A549 (cell line): ENCODE measurements at regions not wholly inside any gene's neighbourhood (a gene's known extent, or its start where the extent isn't known, plus 50 kb on each side); places are given as distances from the start of the nearest gene placed in this dataset.

Experiments used
- ATAC-seq, 2 experiments: fragments of 200-7000 bp in 1 of 2; fragments of >200 bp in 1 of 2; cut with Nextera tagmentation in 1 of 2; cut with Tn5 transposase in 1 of 2; 3 replicates each; pipeline versions ENCODE4 v1.8.0 to v1.9.1; 2018 to 2020; ENCODE audit warnings: mild to moderate bottlenecking in 1 of 2, moderate library complexity in 1 of 2
- CTCF ChIA-PET: fragments of 300-600 bp; sonication (Branson Sonifier 250); formaldehyde crosslinking; extraction: SDS; loops from one replicate; lab custom pipeline; 2021; ENCODE audit warnings: antibody characterized with exemption, inconsistent platforms; lab: Yijun Ruan, JAX
- POLR2A ChIA-PET: fragments of 350-600 bp; formaldehyde crosslinking; extraction: SDS; loops from one replicate; lab custom pipeline; 2021; ENCODE audit warnings: antibody characterized with exemption, inconsistent platforms; lab: Yijun Ruan, JAX
- DNase-seq, 2 experiments: peaks; one replicate each; pipeline versions ENCODE4 v3.0.0 to v3.0.0-alpha.2; 2011 to 2016; ENCODE audit warnings: low read depth in 1 of 2, low spot score in 1 of 2
- FAIRE-seq: peaks from 2 replicates; lab custom pipeline; 2011; peaks lifted over from hg19 to GRCh38; lab: Jason Lieb, UNC
- H3K27ac ChIP-seq, 2 experiments: fragments of >200 bp; sonication (Bioruptor Twin); formaldehyde crosslinking; 3 replicates each; pipeline ENCODE4 v1.5.1; 2016 to 2017
- H3K4me1 ChIP-seq: fragments of >200 bp; sonication (Bioruptor Twin); formaldehyde crosslinking; 3 replicates; pipeline ENCODE4 v1.6.1; 2016
- H3K4me2 ChIP-seq: fragments of >200 bp; sonication (Bioruptor Twin); formaldehyde crosslinking; 3 replicates; pipeline ENCODE4 v1.6.1; 2016
- H3K4me3 ChIP-seq: fragments of >200 bp; sonication (Bioruptor Twin); formaldehyde crosslinking; 3 replicates; pipeline ENCODE4 v1.5.1; 2016
- H3K9me3 ChIP-seq: fragments of >200 bp; sonication (Bioruptor Twin); formaldehyde crosslinking; 3 replicates; pipeline ENCODE4 v1.6.1; 2016
- BHLHE40 ChIP-seq: IDR thresholded peaks from 2 replicates; pipeline ENCODE4 v1.6.1; 2012; ENCODE audit warnings: low read depth, low read length, inconsistent platforms
- CBX8 ChIP-seq: fragments of 200-600 bp; sonication (generic); IDR thresholded peaks from 2 replicates; pipeline ENCODE4 v1.6.1; 2016
- CEBPB ChIP-seq, 2 experiments: fragments of >200 bp in 1 of 2; sonication (Bioruptor Twin) in 1 of 2; formaldehyde crosslinking in 1 of 2; IDR thresholded peaks; 2 replicates each; pipeline ENCODE4 v1.6.1; 2012 to 2016
- CHD4 ChIP-seq: fragments of 200-600 bp; sonication (generic); IDR thresholded peaks from 2 replicates; pipeline ENCODE4 v1.6.1; 2016; ENCODE audit warnings: antibody characterized with exemption, mild to moderate bottlenecking, borderline replicate concordance
- ESRRA ChIP-seq: fragments of 150-350 bp; IDR thresholded peaks from 2 replicates; pipeline ENCODE4 v1.6.1; 2014; ENCODE audit warnings: mild to moderate bottlenecking, low read length, borderline replicate concordance
- HDAC2 ChIP-seq: fragments of 200-600 bp; sonication (generic); IDR thresholded peaks from 2 replicates; pipeline ENCODE4 v1.6.1; 2016
- JUNB ChIP-seq: fragments of >200 bp; sonication (Bioruptor Twin); formaldehyde crosslinking; IDR thresholded peaks from 2 replicates; pipeline ENCODE4 v1.6.1; 2016
- KDM5A ChIP-seq: fragments of 200-600 bp; sonication (generic); IDR thresholded peaks from 2 replicates; pipeline ENCODE4 v1.6.1; 2016; ENCODE audit warnings: antibody characterized with exemption, mild to moderate bottlenecking
- NFE2L2 ChIP-seq: fragments of 150-350 bp; conservative IDR thresholded peaks from 2 replicates; pipeline ENCODE4 v1.6.1; 2014; ENCODE audit warnings: low read length
- POLR2A ChIP-seq: IDR thresholded peaks from 2 replicates; pipeline ENCODE4 v1.6.1; 2012; ENCODE audit warnings: mild to moderate bottlenecking, low read length
- RAD21 ChIP-seq, 2 experiments: fragments of >200 bp in 1 of 2; sonication (Bioruptor Twin) in 1 of 2; formaldehyde crosslinking in 1 of 2; IDR thresholded peaks in 1 of 2; conservative IDR thresholded peaks in 1 of 2; 2 replicates in 1 of 2; 3 replicates in 1 of 2; pipeline ENCODE4 v1.6.1; 2012 to 2018; ENCODE audit warnings: inconsistent platforms in 1 of 2
- RCOR1 ChIP-seq: fragments of 150-350 bp; IDR thresholded peaks from 2 replicates; pipeline ENCODE4 v1.6.1; 2014; ENCODE audit warnings: antibody characterized with exemption, low read length, low read depth
- SREBF2 ChIP-seq: fragments of 450-650 bp; IDR thresholded peaks from 2 replicates; pipeline ENCODE4 v1.6.1; 2014; ENCODE audit warnings: mild to moderate bottlenecking, moderate library complexity
- TP53 ChIP-seq: fragments of 250-450 bp; sonication (Bioruptor Pico); IDR thresholded peaks from 2 replicates; pipeline ENCODE4 v1.5.0; 2021; ENCODE audit warnings: mild to moderate bottlenecking, moderate library complexity
- WGBS: methylation state at CpG from one replicate; pipeline ENCODE4 v1.1.6; 2017; ENCODE audit errors: missing lambda C conversion rate; 5-methylcytosine and 5-hydroxymethylcytosine counted together
- TF ChIP-seq, protein P1 (sequence below): fragments of 250-450 bp; sonication (Bioruptor Pico); IDR thresholded peaks from 2 replicates; pipeline ENCODE4 v1.5.0; 2021; ENCODE audit warnings: mild to moderate bottlenecking, moderate library complexity, borderline replicate concordance
- TF ChIP-seq, protein P2 (sequence below): fragments of >200 bp; sonication (Bioruptor Twin); formaldehyde crosslinking; IDR thresholded peaks from 3 replicates; pipeline ENCODE4 v1.5.1; 2016
- TF ChIP-seq, protein P3 (sequence below): fragments of >200 bp; sonication (Bioruptor Twin); formaldehyde crosslinking; IDR thresholded peaks from 2 replicates; pipeline ENCODE4 v1.6.1; 2016
- TF ChIP-seq, protein P4 (sequence below): fragments of 150-350 bp; IDR thresholded peaks from 2 replicates; pipeline ENCODE4 v1.6.1; 2014; ENCODE audit warnings: low read depth, mild to moderate bottlenecking, low read length
- TF ChIP-seq, protein P5 (sequence below): IDR thresholded peaks from 2 replicates; pipeline ENCODE4 v1.6.1; 2012

DNA sequence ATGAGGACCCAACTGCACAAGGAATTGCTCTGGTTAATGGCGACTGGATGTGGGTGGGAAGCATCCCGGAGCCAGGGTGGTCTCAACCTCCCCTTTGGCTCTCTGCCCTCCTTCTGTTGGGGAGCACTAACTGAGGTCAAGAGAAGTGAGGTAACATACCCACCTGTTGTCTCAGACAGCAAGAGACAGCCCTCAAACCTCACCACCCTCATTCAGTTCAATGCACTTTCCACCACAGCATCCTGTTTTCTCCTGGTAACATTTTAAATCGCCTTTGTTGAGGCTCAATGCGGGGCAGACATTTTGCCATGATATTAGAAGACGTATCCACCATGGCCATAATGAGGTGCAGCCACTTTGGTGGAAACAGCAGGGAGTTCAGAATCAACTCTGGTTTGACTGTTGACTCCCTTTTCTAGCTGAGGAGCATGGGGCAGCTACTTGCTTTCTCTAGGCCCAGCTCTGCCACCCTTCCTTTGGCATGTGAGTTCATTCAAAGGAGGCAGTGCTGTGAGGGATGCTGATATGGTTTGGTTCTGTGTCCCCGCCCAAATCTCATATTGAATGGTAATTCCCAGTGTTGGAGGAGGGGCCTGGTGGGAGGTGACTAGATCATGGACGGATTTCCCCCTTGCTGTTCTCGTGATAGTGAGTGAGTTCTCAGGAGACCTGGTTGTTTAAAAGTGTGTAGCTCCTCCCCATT lies 338.6 kb downstream of the PCNX1 start:
- DNase-seq (no peak), ATAC-seq (no peak), FAIRE-seq (no peak)
- Histone ChIP-seq H3K4me2 (no peak overlapping the region), H3K4me3 (no peak overlapping the region), H3K27ac (no peak overlapping the region), H3K9me3 (no peaks in the 10 kb centered on the region), H3K4me1 (no peaks in the 10 kb centered on the region)
- ChIA-PET CTCF (no interaction called here), POLR2A (no interaction called here)
- TF ChIP-seq BHLHE40 (no peak), CHD4 (no peak), HDAC2 (no peak)
- WGBS: 17% methylated on average over 8 of the region's 8 CpGs

DNA sequence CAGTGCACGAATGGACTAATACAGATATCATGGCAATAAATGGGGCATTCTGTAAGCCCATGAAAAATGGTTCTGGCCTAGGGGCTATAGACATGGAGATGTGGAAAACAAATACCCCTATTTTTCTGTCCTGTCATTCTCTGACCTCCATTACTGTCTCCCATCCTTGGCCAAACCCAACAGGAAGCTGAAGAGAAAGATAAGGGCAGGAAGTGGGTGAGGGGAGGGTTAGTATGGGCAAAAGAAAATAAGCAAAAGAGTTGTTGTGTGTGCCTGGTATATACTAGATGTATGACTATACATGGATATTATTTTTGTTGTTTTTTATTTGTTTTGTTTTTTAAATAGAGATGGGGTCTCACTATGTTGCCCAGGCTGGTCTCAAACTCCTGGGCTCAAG lies 339.3 kb downstream of the PCNX1 start:
- CTCF ChIA-PET: no interaction called here
- no peaks in the 10 kb centered on the region for H3K4me1 ChIP-seq

DNA sequence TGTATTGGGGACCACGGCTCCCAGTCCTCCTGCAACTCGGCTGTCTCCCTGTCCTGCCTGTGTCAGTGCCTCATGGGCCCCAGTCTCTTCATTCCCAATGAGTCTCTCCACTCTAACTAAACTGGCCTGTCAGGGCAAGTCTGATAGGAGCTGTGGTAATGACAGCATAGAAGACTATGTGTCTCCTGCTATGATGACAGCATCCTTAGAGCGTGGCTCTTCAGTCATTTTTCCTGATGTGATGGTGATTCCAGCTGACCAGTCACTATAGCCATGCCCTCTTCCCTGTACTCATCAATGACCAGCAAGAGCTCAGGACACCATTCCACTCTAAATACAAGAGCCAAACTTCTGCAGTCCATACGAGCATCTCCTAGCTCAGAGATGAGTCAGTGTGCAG lies 339.8 kb downstream of the PCNX1 start:
- H3K4me3 ChIP-seq: no peak overlapping the region
- no peak overlapping the region for H3K4me2 ChIP-seq
- ATAC-seq: no peak
- ChIA-PET POLR2A (no interaction called here), CTCF (no interaction called here)
- H3K27ac ChIP-seq: no peak overlapping the region
- FAIRE-seq: no peak
- no peak for DNase-seq
- WGBS: 8% methylated on average over 4 of the region's 4 CpGs
- H3K4me1 ChIP-seq: no peaks in the 10 kb centered on the region
- TF ChIP-seq, protein P1, sequence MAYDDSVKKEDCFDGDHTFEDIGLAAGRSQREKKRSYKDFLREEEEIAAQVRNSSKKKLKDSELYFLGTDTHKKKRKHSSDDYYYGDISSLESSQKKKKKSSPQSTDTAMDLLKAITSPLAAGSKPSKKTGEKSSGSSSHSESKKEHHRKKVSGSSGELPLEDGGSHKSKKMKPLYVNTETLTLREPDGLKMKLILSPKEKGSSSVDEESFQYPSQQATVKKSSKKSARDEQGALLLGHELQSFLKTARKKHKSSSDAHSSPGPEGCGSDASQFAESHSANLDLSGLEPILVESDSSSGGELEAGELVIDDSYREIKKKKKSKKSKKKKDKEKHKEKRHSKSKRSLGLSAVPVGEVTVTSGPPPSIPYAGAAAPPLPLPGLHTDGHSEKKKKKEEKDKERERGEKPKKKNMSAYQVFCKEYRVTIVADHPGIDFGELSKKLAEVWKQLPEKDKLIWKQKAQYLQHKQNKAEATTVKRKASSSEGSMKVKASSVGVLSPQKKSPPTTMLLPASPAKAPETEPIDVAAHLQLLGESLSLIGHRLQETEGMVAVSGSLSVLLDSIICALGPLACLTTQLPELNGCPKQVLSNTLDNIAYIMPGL (CRISPR knock-in tag): no peak
- TF ChIP-seq, protein P2, sequence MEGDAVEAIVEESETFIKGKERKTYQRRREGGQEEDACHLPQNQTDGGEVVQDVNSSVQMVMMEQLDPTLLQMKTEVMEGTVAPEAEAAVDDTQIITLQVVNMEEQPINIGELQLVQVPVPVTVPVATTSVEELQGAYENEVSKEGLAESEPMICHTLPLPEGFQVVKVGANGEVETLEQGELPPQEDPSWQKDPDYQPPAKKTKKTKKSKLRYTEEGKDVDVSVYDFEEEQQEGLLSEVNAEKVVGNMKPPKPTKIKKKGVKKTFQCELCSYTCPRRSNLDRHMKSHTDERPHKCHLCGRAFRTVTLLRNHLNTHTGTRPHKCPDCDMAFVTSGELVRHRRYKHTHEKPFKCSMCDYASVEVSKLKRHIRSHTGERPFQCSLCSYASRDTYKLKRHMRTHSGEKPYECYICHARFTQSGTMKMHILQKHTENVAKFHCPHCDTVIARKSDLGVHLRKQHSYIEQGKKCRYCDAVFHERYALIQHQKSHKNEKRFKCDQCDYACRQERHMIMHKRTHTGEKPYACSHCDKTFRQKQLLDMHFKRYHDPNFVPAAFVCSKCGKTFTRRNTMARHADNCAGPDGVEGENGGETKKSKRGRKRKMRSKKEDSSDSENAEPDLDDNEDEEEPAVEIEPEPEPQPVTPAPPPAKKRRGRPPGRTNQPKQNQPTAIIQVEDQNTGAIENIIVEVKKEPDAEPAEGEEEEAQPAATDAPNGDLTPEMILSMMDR: no peak
- TF ChIP-seq, protein P3, sequence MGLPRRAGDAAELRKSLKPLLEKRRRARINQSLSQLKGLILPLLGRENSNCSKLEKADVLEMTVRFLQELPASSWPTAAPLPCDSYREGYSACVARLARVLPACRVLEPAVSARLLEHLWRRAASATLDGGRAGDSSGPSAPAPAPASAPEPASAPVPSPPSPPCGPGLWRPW: no peak
- TF ChIP-seq CBX8 (no peak), RCOR1 (no peak), NFE2L2 (no peak), HDAC2 (no peak), TP53 (CRISPR knock-in tag) (no peak), CHD4 (no peak), JUNB (no peak), POLR2A (no peak), CEBPB (IDR thresholded peaks at IDR 0.05) (no peak)
- TF ChIP-seq, protein P4, sequence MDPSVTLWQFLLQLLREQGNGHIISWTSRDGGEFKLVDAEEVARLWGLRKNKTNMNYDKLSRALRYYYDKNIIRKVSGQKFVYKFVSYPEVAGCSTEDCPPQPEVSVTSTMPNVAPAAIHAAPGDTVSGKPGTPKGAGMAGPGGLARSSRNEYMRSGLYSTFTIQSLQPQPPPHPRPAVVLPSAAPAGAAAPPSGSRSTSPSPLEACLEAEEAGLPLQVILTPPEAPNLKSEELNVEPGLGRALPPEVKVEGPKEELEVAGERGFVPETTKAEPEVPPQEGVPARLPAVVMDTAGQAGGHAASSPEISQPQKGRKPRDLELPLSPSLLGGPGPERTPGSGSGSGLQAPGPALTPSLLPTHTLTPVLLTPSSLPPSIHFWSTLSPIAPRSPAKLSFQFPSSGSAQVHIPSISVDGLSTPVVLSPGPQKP: no peak
- TF ChIP-seq, protein P5, sequence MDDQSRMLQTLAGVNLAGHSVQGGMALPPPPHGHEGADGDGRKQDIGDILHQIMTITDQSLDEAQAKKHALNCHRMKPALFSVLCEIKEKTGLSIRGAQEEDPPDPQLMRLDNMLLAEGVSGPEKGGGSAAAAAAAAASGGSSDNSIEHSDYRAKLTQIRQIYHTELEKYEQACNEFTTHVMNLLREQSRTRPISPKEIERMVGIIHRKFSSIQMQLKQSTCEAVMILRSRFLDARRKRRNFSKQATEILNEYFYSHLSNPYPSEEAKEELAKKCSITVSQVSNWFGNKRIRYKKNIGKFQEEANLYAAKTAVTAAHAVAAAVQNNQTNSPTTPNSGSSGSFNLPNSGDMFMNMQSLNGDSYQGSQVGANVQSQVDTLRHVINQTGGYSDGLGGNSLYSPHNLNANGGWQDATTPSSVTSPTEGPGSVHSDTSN: no peak
- 0 out of 3 replicates have a peak, but pooled peaks cover 3% of the 10 kb centered on the region for H3K9me3 ChIP-seq

More for the DNA sequence above, 339.3 kb downstream of the PCNX1 start:
- FAIRE-seq (no peak), DNase-seq (no peak), ATAC-seq (no peak)
- Histone ChIP-seq H3K9me3 (0 out of 3 replicates have a peak, but pooled peaks cover 3% of the 10 kb centered on the region), H3K4me2 (no peak overlapping the region), H3K27ac (no peak overlapping the region), H3K4me3 (no peak overlapping the region)
- WGBS: 0% methylated on average over 1 of the region's 1 CpG
- POLR2A ChIA-PET: no interaction called here
- TF ChIP-seq KDM5A (no peak), ESRRA (no peak), RAD21 (conservative IDR thresholded peaks at IDR 0.05 in 1 of 2, IDR thresholded peaks at IDR 0.05 in 1 of 2) (no peak), SREBF2 (no peak)
